22Rv1 (cell line): ENCODE measurements at regions not wholly inside any gene's neighbourhood (a gene's known extent, or its start where the extent isn't known, plus 50 kb on each side); places are given as distances from the start of the nearest gene placed in this dataset.

Experiments used
- H3K27ac ChIP-seq: fragments of 450-650 bp; 2 replicates; pipeline ENCODE4 v1.5.1; 2017
- CTCF ChIP-seq: fragments of 450-650 bp; IDR thresholded peaks from 2 replicates; pipeline ENCODE4 v1.5.1; 2017; ENCODE audit warnings: mild to moderate bottlenecking
- ZFX ChIP-seq: fragments of 450-650 bp; IDR thresholded peaks from 2 replicates; pipeline ENCODE4 v1.6.1; 2017; ENCODE audit warnings: antibody characterized with exemption, borderline replicate concordance

DNA sequence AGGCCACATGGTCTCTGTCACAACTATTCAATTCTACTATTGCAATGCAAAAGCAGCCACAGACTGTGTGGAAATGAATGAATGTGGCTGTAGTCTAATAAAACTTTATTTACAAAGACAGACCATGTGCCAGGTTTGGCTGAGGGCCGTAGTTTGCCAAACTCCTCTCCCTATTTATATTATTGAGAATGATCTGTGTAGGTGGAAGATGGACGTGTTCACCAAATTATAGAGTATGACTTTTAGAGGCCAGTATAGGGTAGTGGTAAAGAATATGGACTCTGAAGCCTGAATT lies 125.7 kb upstream of the MYLIP start:
- TF ChIP-seq ZFX (no peak), CTCF (no peak)
- no peak overlapping the region for H3K27ac ChIP-seq

- H3K27ac ChIP-seq, result no peak overlapping the region
- TF ChIP-seq CTCF (no peak), ZFX (no peak)
Measured at GRCh38 chr6:16002332-16003196, 126.3 kb upstream of the MYLIP start.

DNA sequence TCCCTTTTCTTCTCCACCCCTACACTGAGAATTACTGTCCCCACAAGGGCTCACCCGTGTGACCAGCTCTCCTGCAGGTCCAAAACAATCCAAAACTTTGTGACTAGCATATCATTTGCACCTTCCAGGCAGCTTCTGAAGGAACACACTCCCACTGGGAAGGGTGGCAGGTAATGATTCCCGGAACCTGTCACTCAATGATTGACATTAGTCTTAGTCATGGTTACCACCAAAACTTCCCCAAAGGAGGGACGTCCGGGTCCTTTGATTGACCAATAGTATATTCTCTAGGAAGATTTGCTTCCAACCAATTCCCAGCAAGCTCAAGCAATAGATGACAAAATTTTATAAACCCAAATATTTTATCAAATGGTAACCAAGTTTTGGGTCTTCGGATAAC lies 127.7 kb upstream of the MYLIP start:
- H3K27ac ChIP-seq, result no peak overlapping the region
- TF ChIP-seq ZFX (no peak), CTCF (no peak)

- H3K27ac ChIP-seq, result no peak overlapping the region
- TF ChIP-seq CTCF (no peak), ZFX (no peak)
Measured at GRCh38 chr6:15999201-15999600, 129.7 kb upstream of the MYLIP start.

DNA sequence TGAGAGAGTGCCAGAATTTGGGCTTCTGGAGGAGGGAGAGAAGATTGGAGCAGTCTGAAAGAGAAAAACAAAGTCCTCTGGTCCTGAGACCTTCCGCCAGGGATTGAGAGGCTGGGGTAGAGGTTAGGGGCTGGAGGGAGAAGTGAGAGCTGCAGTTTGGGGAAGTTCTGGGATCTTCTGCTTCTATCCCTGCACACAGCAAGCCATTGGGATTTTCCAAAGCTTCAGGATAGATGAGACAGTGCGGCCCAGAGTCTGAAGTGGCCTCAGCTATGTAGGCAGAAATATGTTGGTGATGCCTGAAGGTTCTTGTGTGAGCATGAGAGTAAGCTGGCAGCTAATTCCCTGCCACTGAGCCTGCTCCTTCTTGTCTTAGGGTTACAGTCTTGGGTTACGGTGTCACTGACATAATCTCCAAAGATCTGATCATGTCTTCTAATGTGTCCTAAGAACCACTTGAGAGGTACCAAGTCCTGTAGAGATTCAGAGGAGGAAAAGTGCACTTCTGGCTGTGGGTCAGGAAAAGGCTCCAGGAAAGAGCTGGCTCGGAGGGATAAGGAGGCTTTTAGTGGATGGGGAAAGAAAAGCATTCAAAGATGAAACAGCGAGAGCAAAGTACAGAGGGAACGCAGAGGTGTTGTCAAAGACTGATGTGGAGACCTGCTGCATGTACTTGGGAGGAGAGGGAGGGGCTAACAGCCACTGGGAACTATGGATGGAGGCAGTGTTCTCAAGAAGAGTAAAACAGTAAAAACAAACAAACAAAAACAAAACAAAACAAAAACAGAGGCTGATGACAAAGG lies 131.1 kb upstream of the MYLIP start:
- TF ChIP-seq ZFX (no peak), CTCF (no peak)
- H3K27ac ChIP-seq, result no peak overlapping the region

DNA sequence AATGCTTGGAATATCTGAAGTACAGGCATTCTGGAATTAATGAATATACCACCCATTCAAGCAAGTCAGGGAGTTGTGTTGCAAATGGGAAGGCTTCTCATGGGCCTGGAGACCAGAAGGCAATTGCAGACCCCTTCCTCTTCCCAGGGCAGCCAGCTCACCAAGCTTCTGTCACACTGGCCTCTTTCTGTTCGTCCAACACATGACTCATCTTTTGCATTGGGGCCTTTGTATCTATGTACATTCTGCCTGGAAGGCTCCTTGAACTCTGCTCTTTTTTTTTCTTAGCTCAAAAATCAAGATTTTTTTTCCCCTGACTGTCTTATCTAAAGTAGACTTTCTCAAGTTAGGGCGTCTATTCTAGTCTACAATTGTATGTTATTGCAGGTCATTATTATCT lies 132.9 kb upstream of the MYLIP start:
- TF ChIP-seq ZFX (no peak), CTCF (no peak)

DNA sequence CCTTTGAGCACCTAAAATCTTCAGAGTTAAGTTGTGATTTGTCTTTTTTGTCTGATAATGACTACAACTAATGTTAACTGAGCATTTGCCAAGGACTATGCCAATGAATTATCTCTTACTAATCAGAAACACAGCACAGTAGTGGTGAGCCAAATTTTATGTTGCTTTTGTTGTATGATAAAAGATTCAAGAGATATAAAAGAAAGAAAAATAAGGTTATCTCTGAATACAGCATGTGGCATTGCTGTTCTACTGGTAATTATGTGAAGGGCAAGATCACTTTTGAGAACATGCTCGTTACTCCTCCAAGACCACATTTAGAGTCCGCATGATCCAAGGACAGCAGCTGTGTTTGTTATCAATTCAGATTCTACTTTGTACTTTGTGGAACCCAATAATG lies 133.4 kb upstream of the MYLIP start:
- no peak overlapping the region for H3K27ac ChIP-seq
- TF ChIP-seq ZFX (no peak), CTCF (no peak)

More for the DNA sequence above, 132.9 kb upstream of the MYLIP start:
- H3K27ac ChIP-seq, result no peak overlapping the region
